ENCODE measurements at regions not wholly inside any gene's neighbourhood (a gene's known extent, or its start where the extent isn't known, plus 50 kb on each side); places are given as distances from the start of the nearest gene placed in this dataset.

GRCh38 chr19:30663611-30664174, 291.5 kb downstream of the ZNF536 start:
- TF ChIP-seq POLR2A (IDR thresholded peaks at IDR 0.05) (no peak), CTCF (IDR thresholded peaks at IDR 0.05) (no peak)

Data from gastroesophageal sphincter (tissue), 3 donors.